Adrenal gland (tissue), 9 donors: ENCODE measurements at regions not wholly inside any gene's neighbourhood (a gene's known extent, or its start where the extent isn't known, plus 50 kb on each side); places are given as distances from the start of the nearest gene placed in this dataset.
"Not testable (repeated sequence)": the region's sequence is repeated elsewhere in the genome, so short reads cannot be mapped to it uniquely, and the experiment has no call there.

Experiments
- DNase-seq, 7 donors: peaks; one replicate each; pipeline ENCODE4 v3.0.0-alpha.2; 2019 to 2020
- H3K27ac ChIP-seq, 5 donors: fragments of 200-600 bp; sonication (generic) in 4 of 5; 1 replicate in 3 of 5; 2 replicates in 2 of 5; pipeline versions ENCODE4 v1.5.1 to v1.8.0; 2016 to 2020; ENCODE audit warnings: mild to moderate bottlenecking in 1 of 5
- H3K27me3 ChIP-seq: fragments of 200-600 bp; 2 replicates; pipeline ENCODE4 v1.8.0; 2021
- H3K36me3 ChIP-seq, 2 donors: fragments of 200-600 bp; replicated peaks in 1 of 2; 1 replicate in 1 of 2; 2 replicates in 1 of 2; pipeline versions ENCODE4 v1.5.1 to v1.8.0; 2018 to 2022
- H3K4me1 ChIP-seq, 2 donors: fragments of 200-600 bp; replicated peaks in 1 of 2; 1 replicate in 1 of 2; 2 replicates in 1 of 2; pipeline versions ENCODE4 v1.5.1 to v1.8.0; 2018 to 2021
- H3K4me3 ChIP-seq, 4 donors: fragments of 200-600 bp; sonication (generic) in 3 of 4; one replicate each; pipeline ENCODE4 v1.5.1; 2016 to 2018
- H3K9me3 ChIP-seq, 3 donors: fragments of 200-600 bp; sonication (generic) in 1 of 3; replicated peaks in 1 of 3; 1 replicate in 2 of 3; 2 replicates in 1 of 3; pipeline versions ENCODE4 v1.5.1 to v1.8.0; 2016 to 2021
- POLR2A ChIP-seq, 2 donors: fragments of 450-650 bp; IDR thresholded peaks; one replicate each; pipeline ENCODE4 v1.6.1; 2017; ENCODE audit warnings: antibody characterized with exemption in 2 of 2, mild to moderate bottlenecking in 2 of 2, moderate library complexity in 1 of 2
- WGBS, 4 donors: extraction: QIAGEN DNeasy Blood & Tissue Kit in 2 of 4; methylation state at CpG; one replicate each; pipeline versions ENCODE4 v1.1.5 to v1.1.7; 2013 to 2017; 5-methylcytosine and 5-hydroxymethylcytosine counted together
- intact Hi-C, 2 donors: fragments of 100-400 bp; cut with DNase I; formaldehyde crosslinking; loops; one replicate each; pipeline versions ENCODE4 v1.14.1 to v1.15.0; 2022 to 2023
- TF ChIP-seq, protein P1 (sequence below), 6 experiments: fragments of 450-650 bp in 4 of 6; fragments of 200-600 bp in 2 of 6; sonication (generic) in 1 of 6; IDR thresholded peaks; 1 replicate in 5 of 6; 2 replicates in 1 of 6; pipeline versions ENCODE4 v1.5.1 to v1.8.0; 2016 to 2021; ENCODE audit warnings: antibody characterized with exemption in 6 of 6, mild to moderate bottlenecking in 2 of 6, moderate library complexity in 1 of 6
- donor health status: healthy with polysubstance abuse.
- donor health status: Bipolar disorder and iron deficiency.
- donor health status: DM: yes; HTN: yes; CAD: no.
- donor health status: DM: no; HTN: no; CAD: no.
- donor health status: DM: no; HTN: no; CAD: no.

DNA sequence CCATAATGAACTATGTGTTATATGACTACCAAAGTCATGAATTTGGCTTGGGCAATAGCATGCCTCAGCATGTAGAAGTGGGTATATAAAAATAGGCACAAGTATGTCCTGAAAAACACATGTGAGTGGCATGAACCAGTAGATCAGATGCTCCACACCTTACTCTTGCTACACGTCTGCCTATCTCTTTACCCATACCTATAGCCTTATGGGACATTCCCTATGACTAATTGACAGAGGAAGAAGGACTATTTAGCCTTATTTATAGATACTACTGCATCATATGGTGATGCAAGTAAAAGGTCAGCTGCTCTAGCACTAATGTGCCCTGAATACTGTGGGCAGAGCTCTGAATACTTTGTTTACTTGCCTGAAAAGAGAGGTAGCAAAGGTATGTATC lies 81.0 kb upstream of the ZPLD1 start:
- Histone ChIP-seq H3K4me1 (no peaks in the 10 kb centered on the region), H3K27ac (no peak overlapping the region), H3K9me3 (no peaks in the 10 kb centered on the region), H3K36me3 (no peaks in the 10 kb centered on the region), H3K27me3 (no peaks in the 10 kb centered on the region), H3K4me3 (no peak overlapping the region)
- intact Hi-C loops, result no loop called here
- WGBS, 4 donors, result 54 to 71% (median 56%) methylated on average over 1 of the region's 1 CpG
- TF ChIP-seq POLR2A (IDR thresholded peaks at IDR 0.05), result no peak
- no peak for DNase-seq

DNA sequence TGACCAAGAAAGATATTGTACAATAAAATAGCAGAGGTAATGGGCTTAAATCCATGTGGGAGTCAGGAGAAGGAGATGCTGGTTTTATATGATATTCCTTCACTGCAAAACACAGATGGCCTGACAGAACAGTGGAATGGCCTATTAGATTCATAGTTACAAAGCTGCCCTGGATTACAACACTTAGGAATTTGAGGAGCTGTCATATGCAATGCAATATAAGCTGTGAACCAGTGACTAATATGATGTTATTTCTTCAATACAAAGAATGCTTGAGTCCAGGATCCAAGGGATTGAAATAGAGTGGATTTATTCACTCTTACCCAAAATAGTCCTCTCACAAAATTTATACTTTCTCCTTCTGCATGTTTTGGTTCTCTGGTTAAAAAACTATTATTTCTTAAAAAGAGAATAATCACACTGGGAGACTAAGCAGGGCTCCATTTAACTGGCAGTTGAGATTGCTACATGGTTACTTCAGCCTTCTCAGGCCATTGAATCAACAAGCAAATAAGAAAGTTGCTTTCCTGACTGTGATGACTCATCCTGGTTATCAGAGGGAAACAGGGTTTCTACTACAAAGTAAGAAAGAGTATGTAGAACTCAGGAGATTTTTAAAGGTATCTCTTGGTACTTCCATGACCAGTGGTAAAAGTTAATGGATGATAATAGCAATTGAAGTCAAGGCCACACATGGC lies 79.8 kb upstream of the ZPLD1 start:
- Histone ChIP-seq H3K27me3 (no peaks in the 10 kb centered on the region), H3K4me3 (no peak overlapping the region), H3K36me3 (no peaks in the 10 kb centered on the region), H3K4me1 (no peaks in the 10 kb centered on the region), H3K27ac (no peak overlapping the region), H3K9me3 (no peaks in the 10 kb centered on the region)
- intact Hi-C loops, result no loop called here
- no peak for DNase-seq
- TF ChIP-seq, protein P1, sequence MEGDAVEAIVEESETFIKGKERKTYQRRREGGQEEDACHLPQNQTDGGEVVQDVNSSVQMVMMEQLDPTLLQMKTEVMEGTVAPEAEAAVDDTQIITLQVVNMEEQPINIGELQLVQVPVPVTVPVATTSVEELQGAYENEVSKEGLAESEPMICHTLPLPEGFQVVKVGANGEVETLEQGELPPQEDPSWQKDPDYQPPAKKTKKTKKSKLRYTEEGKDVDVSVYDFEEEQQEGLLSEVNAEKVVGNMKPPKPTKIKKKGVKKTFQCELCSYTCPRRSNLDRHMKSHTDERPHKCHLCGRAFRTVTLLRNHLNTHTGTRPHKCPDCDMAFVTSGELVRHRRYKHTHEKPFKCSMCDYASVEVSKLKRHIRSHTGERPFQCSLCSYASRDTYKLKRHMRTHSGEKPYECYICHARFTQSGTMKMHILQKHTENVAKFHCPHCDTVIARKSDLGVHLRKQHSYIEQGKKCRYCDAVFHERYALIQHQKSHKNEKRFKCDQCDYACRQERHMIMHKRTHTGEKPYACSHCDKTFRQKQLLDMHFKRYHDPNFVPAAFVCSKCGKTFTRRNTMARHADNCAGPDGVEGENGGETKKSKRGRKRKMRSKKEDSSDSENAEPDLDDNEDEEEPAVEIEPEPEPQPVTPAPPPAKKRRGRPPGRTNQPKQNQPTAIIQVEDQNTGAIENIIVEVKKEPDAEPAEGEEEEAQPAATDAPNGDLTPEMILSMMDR (IDR thresholded peaks at IDR 0.05), result no peak
- no peak for TF ChIP-seq POLR2A (IDR thresholded peaks at IDR 0.05)

- DNase-seq, result no peak
- H3K36me3 ChIP-seq, result no peaks in the 10 kb centered on the region
- H3K27ac ChIP-seq, result no peak overlapping the region
- H3K27me3 ChIP-seq, result no peaks in the 10 kb centered on the region
- no peaks in the 10 kb centered on the region for H3K9me3 ChIP-seq
- no peaks in the 10 kb centered on the region for H3K4me1 ChIP-seq
- H3K4me3 ChIP-seq, result no peak overlapping the region
- intact Hi-C loops, result no loop called here
- no peak for TF ChIP-seq POLR2A (IDR thresholded peaks at IDR 0.05)
- TF ChIP-seq, protein P1 (IDR thresholded peaks at IDR 0.05), result no peak
- 76 to 82% (median 79%) methylated on average over 2 of the region's 2 CpGs for WGBS, 4 donors
Observed at GRCh38 chr3:102356506-102356905, 78.3 kb upstream of the ZPLD1 start.

DNA sequence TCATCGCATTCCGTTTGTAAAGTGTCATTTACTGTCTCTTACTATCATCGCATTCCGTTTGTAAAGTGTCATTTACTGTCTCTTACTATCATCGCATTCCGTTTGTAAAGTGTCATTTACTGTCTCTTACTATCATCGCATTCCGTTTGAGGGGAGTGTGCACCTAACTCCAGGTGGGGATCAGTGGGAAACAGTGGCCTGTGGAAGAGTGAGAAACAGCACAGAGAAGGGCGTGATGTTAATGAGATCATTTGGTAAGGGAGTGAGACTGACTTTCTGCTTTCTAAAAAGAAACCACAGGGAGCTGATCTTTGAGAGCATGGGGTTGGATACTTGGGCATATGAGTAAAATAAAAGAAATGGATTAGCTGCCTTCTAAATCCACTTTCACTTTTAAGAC lies 77.5 kb upstream of the ZPLD1 start:
- H3K4me3 ChIP-seq, DNase-seq, H3K27me3 ChIP-seq, H3K36me3 ChIP-seq, H3K9me3 ChIP-seq, H3K4me1 ChIP-seq, H3K27ac ChIP-seq, intact Hi-C loops: not testable (repeated sequence)
- 80 to 89% (median 84%) methylated on average over 9 of the region's 9 CpGs for WGBS, 4 donors

DNA sequence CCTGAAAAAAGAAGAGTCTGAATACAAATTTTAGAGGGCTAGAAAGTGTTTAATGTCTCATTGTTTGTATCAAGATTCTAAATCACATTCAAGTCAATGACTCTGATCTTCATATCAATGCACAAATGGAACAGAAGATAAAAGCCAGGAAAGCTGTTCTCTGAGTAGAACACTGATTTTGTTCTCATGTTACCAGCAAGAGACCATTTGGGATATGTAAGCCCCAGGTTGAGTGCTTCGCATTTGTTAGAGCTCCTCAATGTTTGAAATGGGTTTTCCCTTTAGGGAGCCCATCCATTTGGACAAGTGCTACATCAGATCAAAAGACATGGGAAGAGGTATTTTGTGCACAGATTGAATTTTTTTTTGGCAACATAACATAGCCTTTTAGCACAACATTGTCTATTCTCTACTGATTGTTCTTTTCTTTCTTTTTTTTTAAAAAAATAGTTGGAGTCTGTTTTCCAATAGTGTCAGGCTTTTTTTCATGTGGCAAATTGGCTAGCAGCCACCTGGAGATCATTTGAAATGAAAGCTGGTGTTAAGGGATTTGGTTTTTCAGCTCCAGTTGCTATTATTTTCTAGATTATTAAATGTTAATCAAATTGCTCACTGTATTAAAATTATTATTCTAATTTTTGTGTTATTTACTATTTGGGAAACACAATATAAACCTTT lies 74.5 kb upstream of the ZPLD1 start:
- no peaks in the 10 kb centered on the region for H3K27me3 ChIP-seq
- no peak overlapping the region for H3K27ac ChIP-seq
- no peaks in the 10 kb centered on the region for H3K9me3 ChIP-seq
- no peaks in the 10 kb centered on the region for H3K4me1 ChIP-seq
- WGBS, 4 donors, result 61 to 87% (median 69%) methylated on average over 1 of the region's 1 CpG
- DNase-seq, result no peak
- no peak overlapping the region for H3K4me3 ChIP-seq
- no peaks in the 10 kb centered on the region for H3K36me3 ChIP-seq
- no peak for TF ChIP-seq POLR2A (IDR thresholded peaks at IDR 0.05)
- TF ChIP-seq, protein P1 (IDR thresholded peaks at IDR 0.05), result no peak
- intact Hi-C loops, result no loop called here
